ENCODE measurements at regions not wholly inside any gene's neighbourhood (a gene's known extent, or its start where the extent isn't known, plus 50 kb on each side); places are given as distances from the start of the nearest gene placed in this dataset.

DNA sequence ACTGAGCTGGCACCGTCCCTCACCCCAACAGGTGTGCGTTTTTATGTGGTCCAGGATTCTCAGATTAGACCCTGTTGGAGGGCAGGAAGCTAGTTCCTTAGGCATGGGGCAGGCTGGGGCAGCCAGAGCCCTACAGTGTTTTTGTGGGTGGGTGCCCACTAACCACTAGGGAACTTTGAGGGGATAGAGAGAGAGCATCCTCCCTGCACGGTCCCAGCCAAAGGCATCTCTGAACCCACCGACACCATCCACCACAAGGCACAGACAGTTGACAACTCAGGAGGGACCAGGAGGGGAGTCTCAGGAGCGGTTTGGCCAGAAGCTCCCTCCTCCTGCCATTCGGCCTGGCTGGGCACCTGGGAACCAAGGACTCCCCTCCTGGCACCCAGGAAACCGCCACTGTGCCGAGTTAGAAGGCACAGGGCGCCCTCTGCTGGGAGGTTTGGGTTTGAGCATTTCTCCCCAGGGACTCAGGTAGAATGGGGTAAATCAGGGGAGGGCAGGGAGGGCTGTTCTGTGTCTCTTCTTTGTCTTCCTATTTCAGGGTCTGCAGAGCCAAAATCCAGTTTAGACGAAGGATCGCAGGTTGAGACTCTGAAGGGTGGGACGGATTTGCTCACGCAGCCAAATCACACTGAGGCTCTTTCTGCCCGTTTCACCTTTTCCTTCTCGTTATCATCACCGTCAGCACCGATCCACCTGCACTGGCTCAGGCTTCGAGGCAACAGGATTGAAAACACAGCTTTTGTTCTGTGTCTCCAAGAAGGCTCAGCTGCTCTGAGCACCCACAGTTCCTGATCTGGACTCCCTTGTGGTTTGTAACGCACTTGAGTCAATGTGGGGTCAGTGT is 84.8 kb upstream of the COL13A1 start:
- DNase-seq (ENCODE audit: low read depth, low spot score) = no peak

DNA sequence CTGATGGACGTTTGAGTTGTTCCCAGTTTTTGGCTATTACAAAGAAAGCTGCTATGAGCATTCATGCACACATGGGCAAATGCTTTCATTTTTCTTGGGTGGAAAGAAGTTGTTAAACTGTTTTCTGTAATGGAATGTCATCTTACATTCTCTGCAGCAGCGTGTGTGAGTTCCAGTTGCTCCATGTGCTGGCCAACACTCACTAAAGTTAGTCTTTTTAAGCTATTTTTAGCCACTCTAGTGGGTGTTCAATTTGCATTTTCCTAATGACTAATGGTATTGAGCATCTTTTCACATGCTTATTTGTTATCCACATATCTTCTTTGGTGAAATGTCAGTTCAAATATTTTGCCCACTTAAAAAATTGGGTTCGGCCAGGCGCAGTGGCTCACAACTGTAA is 82.8 kb upstream of the COL13A1 start:
- no peak for DNase-seq (ENCODE audit: low read depth, low spot score)

DNA sequence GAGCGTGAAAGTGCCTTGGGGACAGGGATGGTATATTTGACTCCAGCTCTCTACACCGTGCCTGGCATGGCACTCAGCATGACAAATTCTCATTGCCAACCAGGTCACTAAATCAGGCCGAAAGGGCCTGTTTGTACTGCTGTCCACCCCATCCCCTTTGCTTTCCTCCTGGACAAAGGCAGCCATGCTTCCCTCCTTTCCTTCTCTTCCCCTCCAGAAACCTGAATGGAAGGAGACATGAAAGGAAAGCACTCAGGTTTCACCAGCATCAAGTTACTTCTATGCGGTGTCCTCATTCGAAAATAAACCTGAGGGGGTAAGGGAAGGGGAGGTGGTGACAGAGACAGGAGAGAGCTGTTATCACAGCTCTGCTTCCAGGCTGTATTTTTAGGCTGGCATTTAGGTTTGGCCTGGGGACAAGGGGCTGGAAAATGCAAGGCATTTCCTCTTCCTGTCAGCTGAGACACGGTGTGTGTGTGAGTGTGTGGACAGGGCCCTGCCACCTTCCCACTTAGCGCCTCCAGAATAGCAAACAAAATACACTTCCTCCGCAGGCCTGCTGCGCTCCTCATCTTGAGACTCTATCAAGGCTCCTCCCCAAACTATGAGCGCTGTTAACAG is 79.9 kb upstream of the COL13A1 start:
- peak; percentile 46 for DNase-seq (ENCODE audit: low read depth, low spot score)

DNA sequence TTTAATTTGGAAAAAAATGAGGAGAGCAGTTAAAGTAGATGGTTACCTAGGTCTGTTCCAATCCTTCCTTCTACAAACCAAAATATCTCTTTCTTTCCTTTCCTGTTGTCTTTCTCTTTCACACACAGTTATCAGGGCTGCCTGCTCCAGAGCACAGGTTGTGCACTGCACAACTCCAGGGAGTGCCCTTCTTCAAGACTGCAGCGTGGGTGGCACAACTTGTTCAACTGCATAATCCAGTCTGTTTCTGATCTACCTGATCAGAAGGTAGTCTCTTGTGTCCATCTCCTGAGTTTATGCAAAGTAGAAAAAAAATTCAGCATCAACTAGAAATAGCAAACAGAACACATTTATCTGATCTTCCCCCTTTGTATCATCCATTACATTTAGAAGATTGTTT is 78.1 kb upstream of the COL13A1 start:
- no peak for DNase-seq (ENCODE audit: low read depth, low spot score)

DNA sequence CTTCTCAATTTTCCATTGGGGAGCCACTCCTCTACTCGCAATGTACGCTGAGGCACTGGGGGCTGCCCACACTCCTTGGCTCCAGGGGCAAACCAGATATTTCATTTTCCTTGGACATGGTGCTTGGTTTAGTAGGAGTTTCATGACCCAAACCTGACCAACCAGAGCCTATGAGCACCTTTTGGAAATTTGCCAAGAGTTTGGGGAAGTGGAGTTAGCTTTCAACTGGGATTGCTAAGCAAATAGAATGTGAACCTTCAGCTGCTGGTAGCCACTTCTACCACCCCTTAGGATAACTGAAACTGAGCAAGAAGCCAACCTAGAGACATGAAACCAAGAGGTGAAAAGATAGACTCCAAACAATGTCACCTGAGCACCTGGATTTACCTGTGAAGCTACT is 74.9 kb upstream of the COL13A1 start:
- no peak for DNase-seq (ENCODE audit: low read depth, low spot score)

DNA sequence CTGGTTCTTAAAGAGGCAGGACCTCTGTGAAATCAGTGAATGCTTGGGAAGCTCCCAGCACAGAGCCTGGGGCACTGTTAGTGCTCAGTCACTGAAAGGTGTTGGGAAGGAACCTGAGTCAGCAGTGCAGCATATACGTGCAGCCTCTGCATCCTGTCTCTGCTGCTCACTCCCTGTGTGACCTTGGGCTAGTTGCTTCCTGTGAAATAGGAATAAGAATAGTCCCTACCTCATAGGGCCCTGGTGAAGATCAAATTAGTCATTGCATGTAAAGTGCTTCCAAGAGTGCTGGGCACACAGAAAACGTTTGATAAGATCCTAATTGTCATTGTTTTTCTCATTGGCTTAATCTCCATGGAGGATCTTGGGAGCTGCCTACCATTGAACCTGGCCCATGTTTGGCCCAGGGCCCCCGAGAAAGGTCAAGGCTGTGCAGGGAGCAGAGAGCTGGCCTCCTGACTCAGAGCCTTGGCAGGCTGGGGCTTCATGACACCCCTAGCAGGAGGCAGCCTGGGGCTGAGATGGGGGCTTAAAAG is 73.3 kb upstream of the COL13A1 start:
- DNase-seq (ENCODE audit: low read depth, low spot score) = peak; percentile 69

DNA sequence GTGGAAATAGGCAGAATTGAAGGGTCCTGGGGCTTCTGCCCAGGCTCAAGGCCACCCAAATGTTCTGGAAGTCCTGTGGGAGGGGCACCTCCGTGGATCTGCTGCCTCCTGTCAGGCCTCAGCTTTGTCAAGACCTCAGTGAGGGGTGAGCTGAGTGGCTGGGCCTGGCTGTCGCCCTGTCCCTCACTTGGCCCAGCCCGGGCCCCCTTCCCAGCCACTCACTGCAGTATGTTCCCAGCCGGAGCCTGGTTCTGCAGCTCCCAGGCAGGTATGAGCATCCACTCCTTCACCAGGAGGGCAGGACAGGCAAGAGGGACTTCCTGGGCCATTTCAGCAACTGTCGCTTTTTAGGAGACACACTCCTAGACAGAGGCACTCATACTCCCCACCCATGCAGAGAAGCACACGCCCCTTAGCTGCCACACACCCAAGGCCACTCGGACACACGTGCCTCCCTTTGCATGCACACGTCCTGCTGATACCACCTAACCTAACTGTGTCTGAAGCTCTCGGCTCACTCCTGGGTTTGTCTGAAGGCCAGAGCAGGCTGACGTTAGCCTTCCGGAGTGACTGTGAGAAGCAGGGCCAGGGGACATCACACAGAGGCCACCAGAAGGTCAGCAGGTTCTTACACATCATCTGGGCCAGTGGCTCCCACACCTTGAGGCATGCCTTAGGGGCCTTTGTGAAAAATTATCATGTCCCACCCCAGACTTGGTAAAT is 72.2 kb upstream of the COL13A1 start:
- no peak for DNase-seq (ENCODE audit: low read depth, low spot score)

DNA sequence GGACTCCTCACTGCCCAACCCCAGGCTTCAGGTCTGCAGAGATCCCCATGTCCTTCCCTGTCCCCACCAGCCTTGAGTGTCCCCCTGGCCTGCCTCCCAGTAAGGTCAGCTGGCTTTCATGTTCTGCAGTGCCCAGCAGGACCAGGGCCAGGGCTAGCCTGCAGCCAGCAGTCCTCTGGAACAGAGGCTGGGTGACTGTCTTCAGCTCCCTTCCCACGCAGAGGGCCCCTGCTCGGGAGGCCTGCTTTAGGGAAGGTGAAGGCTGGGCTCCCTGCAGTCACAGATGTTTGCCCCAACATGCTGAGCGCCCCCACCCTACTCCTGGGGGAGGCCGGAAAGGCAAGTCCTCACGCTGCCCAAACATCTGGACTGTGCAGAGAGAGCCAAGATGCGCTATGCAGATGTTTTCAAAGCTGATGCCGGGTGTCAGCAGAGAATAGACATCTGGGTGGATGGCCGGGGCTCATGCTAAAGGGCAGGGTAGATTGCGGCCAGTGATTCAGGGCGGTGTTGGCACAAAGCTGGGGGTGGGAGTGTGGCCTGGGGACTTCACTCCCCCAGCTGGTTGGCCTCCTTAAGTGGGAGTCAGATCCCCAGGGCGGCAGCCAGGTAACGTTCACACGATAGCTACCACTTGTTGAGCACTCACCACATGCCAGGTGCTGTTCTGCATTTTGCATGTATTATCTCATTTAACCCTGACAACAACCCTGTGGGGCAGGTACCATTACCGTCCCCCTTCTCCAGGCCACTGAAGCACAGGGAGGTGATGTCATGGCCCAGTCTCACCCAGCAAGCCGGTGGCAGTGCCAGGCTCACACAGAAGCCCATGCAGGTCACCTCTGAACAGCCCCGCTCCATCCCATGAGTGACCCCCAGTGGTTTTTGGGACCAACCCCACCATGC is 71.2 kb upstream of the COL13A1 start:
- no peak for DNase-seq (ENCODE audit: low read depth, low spot score)

DNA sequence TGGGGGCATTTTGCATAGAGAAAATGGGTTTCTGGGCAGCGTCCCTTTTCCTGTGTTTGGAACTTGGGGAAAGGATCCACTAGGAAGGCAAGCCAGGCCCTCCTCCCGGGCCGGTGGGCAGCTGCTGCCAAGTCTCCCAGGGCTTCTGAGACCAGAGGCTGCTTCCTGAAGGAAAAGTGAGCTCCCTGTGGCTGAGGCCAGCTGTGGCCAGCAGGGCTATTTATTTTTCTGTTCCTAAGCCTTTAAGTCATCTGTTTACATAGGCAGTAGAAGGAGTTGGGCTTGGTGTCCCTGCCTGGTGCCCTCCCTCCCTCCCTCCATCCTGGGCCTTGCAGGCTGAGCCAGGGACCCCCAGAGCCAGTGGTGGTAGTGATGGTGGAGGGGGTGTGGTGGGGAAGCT is 70.5 kb upstream of the COL13A1 start:
- DNase-seq (ENCODE audit: low read depth, low spot score) = no peak

DNA sequence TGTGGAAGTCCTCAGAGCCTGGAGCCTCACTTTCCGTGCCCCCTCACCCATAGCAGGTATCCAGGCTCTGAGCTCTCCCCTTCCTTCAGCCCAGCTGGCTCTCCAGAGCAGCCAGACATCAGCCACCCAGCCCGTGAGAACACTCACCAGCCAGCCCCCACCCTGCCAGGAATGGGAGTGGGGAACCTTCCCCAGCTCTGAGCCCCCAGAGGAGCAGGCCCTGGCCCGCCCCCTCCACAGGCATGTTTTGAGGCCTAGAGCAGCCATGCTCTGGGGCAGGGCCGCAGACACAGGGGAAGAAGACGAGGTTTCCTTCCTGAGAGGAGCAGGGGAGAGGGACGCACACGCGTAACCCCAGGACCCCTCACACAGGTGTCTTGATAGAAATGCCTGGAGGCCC is 70.0 kb upstream of the COL13A1 start:
- DNase-seq (ENCODE audit: low read depth, low spot score) = no peak

DNA sequence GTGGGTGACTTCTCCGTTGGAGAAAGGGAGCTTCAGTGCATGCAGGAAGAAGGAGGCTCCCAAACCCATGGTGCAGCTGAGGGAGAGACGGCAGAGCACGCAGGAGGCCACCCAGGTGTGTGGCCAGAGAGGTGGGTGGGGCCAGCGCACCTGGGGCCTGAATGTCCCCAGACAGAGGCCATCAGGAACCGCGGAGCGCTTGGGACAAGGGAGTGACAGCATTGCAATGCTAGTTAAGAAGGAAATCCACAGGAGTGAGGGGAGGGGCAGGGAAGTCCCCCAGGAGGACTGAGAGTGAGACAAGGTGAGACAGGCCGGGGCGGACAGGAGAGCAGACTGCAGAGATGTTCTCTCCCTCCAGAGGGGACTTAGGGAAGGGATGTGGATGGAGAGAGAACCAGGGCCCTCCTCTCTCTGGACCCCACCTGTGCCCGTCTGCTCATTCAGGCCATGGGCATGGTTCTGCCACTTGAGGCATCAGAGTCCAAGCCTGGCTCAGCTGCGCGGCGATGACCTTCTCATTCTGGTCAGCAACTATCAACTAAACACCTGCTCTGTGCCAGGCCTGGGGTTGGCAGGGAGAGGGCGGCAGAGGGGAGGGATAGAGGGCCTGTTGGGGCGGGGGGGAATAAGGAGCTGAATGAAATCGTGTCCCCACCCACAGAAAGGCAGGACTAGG is 69.4 kb upstream of the COL13A1 start:
- no peak for DNase-seq (ENCODE audit: low read depth, low spot score)

DNA sequence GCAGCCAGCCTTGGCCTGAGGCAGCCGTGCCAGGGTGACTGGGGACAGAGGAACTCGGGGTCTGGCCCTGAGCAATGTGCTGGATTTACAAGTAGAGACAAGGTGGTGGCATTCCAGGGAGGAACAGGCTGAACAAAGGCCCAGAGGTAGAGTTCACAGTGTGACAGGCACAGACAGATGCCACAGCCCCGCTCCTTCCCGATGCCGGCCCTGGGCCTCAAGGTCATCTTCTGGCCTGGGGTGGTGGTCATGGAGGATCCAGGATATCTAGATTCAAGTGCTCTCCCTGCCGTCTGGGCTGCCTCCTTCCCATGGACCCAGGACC is 68.9 kb upstream of the COL13A1 start:
- DNase-seq (ENCODE audit: low read depth, low spot score) = no peak

DNA sequence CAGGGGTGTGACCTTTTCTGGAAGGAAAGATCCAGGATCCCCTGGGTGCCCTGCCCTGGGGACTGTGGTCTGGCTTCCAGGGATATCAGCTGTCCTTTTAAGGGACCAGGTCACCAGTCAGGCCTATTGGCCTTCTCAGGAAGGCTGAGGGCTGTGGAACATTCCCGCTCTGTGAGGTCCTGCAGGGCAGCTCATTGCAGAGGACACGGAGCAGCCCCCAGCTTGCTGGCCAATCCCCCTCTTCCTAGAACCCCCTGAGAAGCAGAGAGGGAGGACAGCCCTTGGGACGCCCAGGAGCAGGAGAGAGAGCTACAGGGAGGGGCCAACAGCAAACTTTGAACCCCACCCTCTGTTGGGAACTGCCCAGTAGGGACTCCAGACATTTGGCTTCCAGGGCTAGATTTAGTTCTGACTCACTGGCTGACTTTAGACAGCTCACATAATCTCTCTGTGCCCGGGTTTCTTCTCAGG is 67.9 kb upstream of the COL13A1 start:
- no peak for DNase-seq (ENCODE audit: low read depth, low spot score)

DNA sequence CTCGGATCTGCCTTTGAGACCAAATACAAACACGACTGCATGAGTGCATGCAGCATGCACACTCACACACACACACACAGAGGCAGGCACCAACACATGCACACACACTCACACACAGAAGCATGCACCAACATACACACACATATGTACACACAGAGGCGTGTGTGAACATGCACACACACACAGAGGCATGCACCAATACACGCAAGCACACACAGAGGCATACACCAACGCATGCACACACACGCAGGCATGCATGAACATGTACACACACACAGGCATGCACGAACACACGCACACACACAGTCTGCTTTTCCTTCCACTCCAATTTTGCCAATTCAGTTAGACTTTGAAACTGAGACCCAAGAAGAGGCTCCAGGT is 67.3 kb upstream of the COL13A1 start:
- DNase-seq (ENCODE audit: low read depth, low spot score) = no peak

DNA sequence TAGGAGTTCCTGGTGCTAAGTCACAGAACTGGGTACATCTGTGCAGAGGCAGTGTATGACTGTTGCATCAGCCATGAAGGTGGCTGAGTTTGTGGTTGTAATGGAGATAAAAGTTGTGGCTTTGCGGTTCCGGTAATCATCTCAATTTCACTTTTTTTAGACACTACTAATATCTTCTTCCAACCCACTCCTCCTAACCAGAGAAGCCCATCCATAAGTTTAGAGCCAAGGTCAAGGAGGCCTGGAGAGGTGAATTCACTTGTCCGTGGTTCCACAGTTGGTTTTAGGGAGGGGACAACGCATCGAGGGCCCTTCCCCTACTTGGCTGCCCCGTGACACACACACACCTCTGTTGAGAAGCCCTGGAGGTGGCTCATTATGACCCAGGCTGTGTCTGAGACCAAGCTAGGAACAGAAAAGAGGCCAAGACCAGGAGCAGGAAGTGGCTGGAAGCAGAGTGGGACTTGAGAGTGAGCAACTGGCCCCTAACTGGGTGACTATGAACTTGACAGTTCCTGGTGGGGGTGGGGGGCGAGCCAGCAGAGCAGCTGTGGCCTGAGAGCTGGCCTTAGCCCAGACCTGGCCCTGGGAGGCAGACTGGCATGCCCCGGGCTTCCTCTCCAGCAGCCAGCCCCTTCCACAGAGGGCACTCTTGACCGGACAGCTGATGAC is 66.8 kb upstream of the COL13A1 start:
- DNase-seq (ENCODE audit: low read depth, low spot score) = no peak

DNA sequence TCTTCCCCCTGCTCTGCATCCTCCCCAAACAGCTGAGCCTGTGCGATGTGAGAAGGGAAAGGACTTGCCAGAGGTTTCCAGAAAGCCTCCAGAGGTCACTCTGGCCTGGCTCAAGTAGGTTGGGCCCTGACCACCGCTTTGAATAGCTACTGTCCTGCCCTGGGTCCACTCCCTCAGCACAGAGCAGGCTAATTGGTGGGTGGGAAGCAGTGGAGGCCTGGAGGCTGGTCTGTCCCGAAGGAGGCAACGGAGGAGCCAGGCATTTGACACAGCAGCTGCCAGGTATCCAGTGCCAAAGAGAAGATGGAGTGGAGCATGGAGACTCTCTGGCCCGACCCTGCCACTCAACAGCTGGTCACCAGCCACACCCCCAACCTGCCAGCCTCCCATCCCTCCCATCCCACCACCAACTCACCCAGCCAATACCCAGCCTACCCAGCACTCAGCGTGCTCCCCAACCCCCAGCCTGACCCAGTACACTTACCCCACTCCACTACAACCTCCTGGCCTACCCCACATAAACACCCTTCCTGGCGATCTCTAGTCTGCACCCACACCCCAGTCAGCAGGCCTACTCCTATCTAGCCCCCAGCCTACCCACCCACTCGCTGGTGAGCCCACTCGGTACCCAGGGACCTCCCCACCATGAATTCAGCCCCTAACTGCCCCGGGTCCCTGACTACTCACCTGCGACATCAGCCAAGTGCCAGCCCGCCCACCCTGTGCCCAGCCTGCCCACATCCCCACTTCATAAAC is 64.6 kb upstream of the COL13A1 start:
- DNase-seq (ENCODE audit: low read depth, low spot score) = no peak

DNA sequence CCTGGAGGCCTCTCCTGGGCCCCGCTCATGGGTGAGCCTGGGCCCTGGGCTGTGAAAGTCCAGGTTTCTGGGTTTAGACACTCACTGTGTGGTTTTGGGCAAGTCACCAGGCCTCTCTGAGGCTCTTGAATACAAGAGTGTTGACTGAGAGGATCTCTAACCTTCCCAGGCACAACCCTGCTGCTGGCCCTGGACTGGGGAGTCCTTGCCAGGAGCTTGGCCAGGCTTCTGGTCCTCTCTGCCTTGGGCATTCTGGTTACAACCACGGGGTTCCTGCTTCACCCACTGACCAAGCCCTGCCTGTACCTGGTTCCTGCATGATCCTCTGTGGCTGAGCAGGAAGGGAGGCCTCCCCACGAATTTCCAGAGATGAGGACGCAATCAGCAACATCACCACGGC is 63.6 kb upstream of the COL13A1 start:
- DNase-seq (ENCODE audit: low read depth, low spot score) = no peak

DNA sequence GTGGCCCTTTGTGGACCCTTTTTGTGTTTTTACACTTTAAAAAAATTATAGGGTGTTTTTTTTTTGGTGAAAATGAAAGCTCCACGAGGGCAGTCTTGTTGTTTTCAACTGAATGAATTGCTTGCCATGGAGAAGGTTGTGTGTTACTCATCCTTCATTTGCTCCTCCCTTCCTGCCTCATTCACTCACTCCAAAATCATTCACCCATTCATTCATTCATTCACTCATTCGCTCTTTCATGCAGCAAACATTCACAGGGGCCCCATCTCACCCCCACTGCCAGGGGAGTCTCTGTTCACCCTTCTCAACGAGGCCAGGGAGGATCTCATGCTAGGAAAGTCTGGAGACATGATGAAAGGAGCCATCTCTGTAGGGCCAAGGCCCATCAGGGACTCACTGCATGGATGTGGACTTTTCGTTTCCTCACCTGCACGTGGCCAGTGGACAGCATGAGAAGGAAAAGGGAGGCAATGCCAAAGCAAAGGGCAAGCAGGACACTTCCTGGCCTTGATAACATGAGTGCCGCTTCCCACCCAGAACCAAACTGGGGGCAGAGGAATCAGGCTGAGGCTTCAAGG is 62.8 kb upstream of the COL13A1 start:
- no peak for DNase-seq (ENCODE audit: low read depth, low spot score)

DNA sequence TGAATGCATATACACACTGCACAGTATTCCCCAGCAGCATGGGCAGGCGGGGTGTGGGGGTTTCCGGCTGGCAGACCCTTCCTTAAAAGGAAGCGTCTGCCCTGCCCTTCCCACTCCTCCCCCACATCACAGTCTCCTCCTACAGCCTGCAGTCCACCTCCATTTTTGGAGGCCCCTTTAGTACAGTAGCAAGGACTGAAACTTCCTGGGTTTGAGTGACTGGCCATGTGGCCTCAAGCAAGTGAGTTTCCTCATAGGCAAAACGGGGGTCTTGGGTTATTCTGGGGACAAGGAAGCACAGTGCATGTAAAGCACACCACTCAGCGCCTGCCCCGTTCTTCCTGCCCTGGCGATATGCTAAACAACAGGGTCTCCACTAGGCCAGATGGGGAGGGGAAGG is 62.1 kb upstream of the COL13A1 start:
- no peak for DNase-seq (ENCODE audit: low read depth, low spot score)

All from pulmonary artery endothelial cell (primary cell).